Caco-2 (cell line): ENCODE measurements at regions not wholly inside any gene's neighbourhood (a gene's known extent, or its start where the extent isn't known, plus 50 kb on each side); places are given as distances from the start of the nearest gene placed in this dataset.

ENCODE experiments used
- BruUV-seq: library from RNA; stranded (reverse); fragments of 400-500 nt; replicated peaks from 2 replicates; lab custom pipeline; 2021; lab: Mats Ljungman, UMichigan
- CTCF ChIA-PET: fragments of 300-600 bp; sonication (Branson Sonifier 250); formaldehyde crosslinking; loops from one replicate; lab custom pipeline; 2022; ENCODE audit warnings: antibody characterized with exemption; lab: Charles Lee
- POLR2A ChIA-PET: fragments of 300-600 bp; sonication (Branson Sonifier 250); formaldehyde crosslinking; loops from one replicate; lab custom pipeline; 2022; ENCODE audit warnings: antibody characterized with exemption; lab: Charles Lee
- DNase-seq, 2 experiments: peaks; one replicate each; pipeline versions ENCODE4 v3.0.0 to v3.0.0-alpha.2; 2020 to 2022
- H3K27me3 ChIP-seq: replicated peaks from 2 replicates; pipeline ENCODE4 v1.6.0; 2011; ENCODE audit warnings: low read length; ENCODE audit not compliant: control insufficient read depth, insufficient read depth
- H3K36me3 ChIP-seq: 2 replicates; pipeline ENCODE4 v1.5.1; 2011; ENCODE audit warnings: low read length; ENCODE audit not compliant: control insufficient read depth, insufficient read depth
- H3K4me1 ChIP-seq: fragments of 250-450 bp; sonication (Bioruptor Pico); 2 replicates; pipeline ENCODE4 v1.5.1; 2020; ENCODE audit warnings: mild to moderate bottlenecking
- H3K4me3 ChIP-seq: 2 replicates; pipeline ENCODE4 v1.5.1; 2011; ENCODE audit warnings: low read depth, mild to moderate bottlenecking, control low read depth, low read length
- H3K9me3 ChIP-seq: fragments of 250-450 bp; sonication (Bioruptor Pico); 2 replicates; pipeline ENCODE4 v1.5.1; 2020; ENCODE audit warnings: mild to moderate bottlenecking, moderate library complexity
- H3K27ac Mint-ChIP-seq: one replicate; pipeline ENCODE4 v1.8.0; 2022; ENCODE audit warnings: mixed read lengths; ENCODE audit not compliant: unreplicated experiment
- H3K27me3 Mint-ChIP-seq: one replicate; pipeline ENCODE4 v1.8.0; 2022; ENCODE audit warnings: mixed read lengths; ENCODE audit not compliant: insufficient read depth, unreplicated experiment
- H3K36me3 Mint-ChIP-seq: one replicate; pipeline ENCODE4 v1.8.0; 2022; ENCODE audit warnings: mild to moderate bottlenecking, mixed read lengths; ENCODE audit not compliant: insufficient read depth, unreplicated experiment
- H3K4me1 Mint-ChIP-seq: one replicate; pipeline ENCODE4 v1.8.0; 2022; ENCODE audit warnings: low read depth, mixed read lengths; ENCODE audit not compliant: unreplicated experiment
- H3K4me3 Mint-ChIP-seq: one replicate; pipeline ENCODE4 v1.8.0; 2022; ENCODE audit warnings: mild to moderate bottlenecking, moderate library complexity, mixed read lengths; ENCODE audit not compliant: unreplicated experiment
- H3K9me3 Mint-ChIP-seq: one replicate; pipeline ENCODE4 v1.8.0; 2022; ENCODE audit warnings: mixed read lengths; ENCODE audit not compliant: unreplicated experiment
- intact Hi-C: fragments of 100-400 bp; cut with micrococcal nuclease; formaldehyde crosslinking; loops from one replicate; pipeline ENCODE4 v1.10.0; 2022; ENCODE audit not compliant: unreplicated experiment
- TF ChIP-seq, protein P1 (sequence below), 2 experiments: fragments of 200-600 bp in 1 of 2; IDR thresholded peaks; 1 replicate in 1 of 2; 2 replicates in 1 of 2; pipeline versions ENCODE4 v1.5.1 to v1.8.0; 2011 to 2022; ENCODE audit warnings: antibody characterized with exemption in 1 of 2, control low read depth in 1 of 2, inconsistent platforms in 1 of 2, low read depth in 1 of 2, low read length in 1 of 2, mild to moderate bottlenecking in 1 of 2, moderate library complexity in 1 of 2; ENCODE audit not compliant: insufficient read depth in 1 of 2, severe bottlenecking in 1 of 2, unreplicated experiment in 1 of 2

DNA sequence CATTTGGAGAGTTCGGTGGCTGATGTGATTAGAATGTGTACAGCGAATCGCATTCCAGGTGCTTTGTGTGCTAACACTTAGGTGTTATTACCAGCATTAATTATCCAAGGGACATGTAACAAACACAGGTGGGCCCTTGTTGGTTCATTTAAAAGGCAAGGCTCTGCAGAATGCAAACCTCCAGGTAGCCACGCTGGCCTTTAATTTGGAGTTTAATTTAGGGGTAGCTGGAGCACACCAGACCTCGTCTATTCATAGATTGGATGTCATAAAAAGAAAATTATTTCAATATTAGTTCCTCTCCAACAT is 191.1 kb downstream of the MAT2B start:
- CTCF ChIA-PET = interaction anchor here (1.3 to 1.9 kb wide), 2 partner anchors 132 to 808 kb away, joined by 6 to 10 read pairs; no protein-coding TSS in a partner anchor
- intact Hi-C loops = loop anchor here (1.0 to 5.0 kb wide), 5 partner anchors 132 to 1276 kb away; no protein-coding TSS in a partner anchor
- no TSS peak for BruUV-seq
- no peaks in the 10 kb centered on the region for H3K27me3 ChIP-seq
- POLR2A ChIA-PET = no interaction called here
- H3K9me3 ChIP-seq = no peaks in the 10 kb centered on the region
- no peak for DNase-seq
- H3K27ac Mint-ChIP-seq = no peak overlapping the region
- H3K4me3 ChIP-seq = no peak overlapping the region
- H3K9me3 Mint-ChIP-seq = no peaks in the 10 kb centered on the region
- H3K4me1 ChIP-seq = no peaks in the 10 kb centered on the region
- no peaks in the 10 kb centered on the region for H3K4me1 Mint-ChIP-seq
- no peak overlapping the region for H3K4me3 Mint-ChIP-seq
- peaks cover 5% of the 10 kb centered on the region for H3K36me3 Mint-ChIP-seq
- TF ChIP-seq, protein P1, sequence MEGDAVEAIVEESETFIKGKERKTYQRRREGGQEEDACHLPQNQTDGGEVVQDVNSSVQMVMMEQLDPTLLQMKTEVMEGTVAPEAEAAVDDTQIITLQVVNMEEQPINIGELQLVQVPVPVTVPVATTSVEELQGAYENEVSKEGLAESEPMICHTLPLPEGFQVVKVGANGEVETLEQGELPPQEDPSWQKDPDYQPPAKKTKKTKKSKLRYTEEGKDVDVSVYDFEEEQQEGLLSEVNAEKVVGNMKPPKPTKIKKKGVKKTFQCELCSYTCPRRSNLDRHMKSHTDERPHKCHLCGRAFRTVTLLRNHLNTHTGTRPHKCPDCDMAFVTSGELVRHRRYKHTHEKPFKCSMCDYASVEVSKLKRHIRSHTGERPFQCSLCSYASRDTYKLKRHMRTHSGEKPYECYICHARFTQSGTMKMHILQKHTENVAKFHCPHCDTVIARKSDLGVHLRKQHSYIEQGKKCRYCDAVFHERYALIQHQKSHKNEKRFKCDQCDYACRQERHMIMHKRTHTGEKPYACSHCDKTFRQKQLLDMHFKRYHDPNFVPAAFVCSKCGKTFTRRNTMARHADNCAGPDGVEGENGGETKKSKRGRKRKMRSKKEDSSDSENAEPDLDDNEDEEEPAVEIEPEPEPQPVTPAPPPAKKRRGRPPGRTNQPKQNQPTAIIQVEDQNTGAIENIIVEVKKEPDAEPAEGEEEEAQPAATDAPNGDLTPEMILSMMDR (IDR thresholded peaks at IDR 0.05; ENCODE audit: insufficient read depth in 1 of 2, low read depth in 1 of 2, low read length in 1 of 2, severe bottlenecking in 1 of 2, unreplicated experiment in 1 of 2) = no peak
- H3K27me3 Mint-ChIP-seq = peaks cover 5% of the 10 kb centered on the region
- no peaks in the 10 kb centered on the region for H3K36me3 ChIP-seq

DNA sequence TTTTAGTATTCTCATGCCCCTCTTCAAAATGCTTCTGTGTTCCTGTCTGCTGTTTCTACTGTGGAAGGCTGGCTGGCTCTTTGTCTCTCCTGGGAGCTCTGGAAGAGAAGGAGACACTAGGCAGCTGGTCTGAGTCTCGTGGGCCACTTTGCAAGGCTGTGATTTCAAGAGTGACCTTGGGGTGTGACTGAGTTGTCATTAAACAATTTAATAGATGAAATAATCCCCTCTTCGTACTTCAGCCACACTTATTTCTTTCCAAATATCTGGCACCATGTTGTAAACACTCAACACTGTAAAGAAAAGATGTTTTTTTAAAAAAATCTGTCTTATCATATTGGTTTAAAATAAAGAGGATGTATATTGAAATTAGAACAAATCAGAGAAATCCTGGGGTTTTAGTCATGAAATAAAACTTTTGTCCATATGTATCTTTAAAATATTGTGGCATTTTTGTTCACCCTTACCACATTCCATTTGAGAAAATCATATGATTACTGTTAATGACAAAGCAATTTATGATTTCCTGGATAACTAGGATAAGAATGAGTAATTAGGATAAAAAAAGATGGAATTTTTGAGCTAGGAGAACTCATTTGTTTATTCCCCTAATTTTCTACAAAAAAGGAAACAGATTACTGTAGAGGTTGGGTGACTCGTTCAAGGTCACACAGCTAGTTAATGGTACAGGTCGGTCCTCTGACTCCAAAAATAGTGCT is 200.8 kb downstream of the MAT2B start:
- Histone ChIP-seq H3K9me3 (no peaks in the 10 kb centered on the region), H3K4me1 (no peaks in the 10 kb centered on the region), H3K36me3 (no peaks in the 10 kb centered on the region), H3K4me3 (no peak overlapping the region), H3K27me3 (no peaks in the 10 kb centered on the region)
- DNase-seq = no peak
- BruUV-seq = no TSS peak
- ChIA-PET POLR2A (no interaction called here), CTCF (no interaction called here)
- TF ChIP-seq, protein P1 (IDR thresholded peaks at IDR 0.05; ENCODE audit: insufficient read depth in 1 of 2, low read depth in 1 of 2, low read length in 1 of 2, severe bottlenecking in 1 of 2, unreplicated experiment in 1 of 2) = no peak
- H3K36me3 Mint-ChIP-seq = no peaks in the 10 kb centered on the region
- H3K27ac Mint-ChIP-seq = no peak overlapping the region
- no peaks in the 10 kb centered on the region for H3K4me1 Mint-ChIP-seq
- H3K27me3 Mint-ChIP-seq = peaks cover 15% of the 10 kb centered on the region
- intact Hi-C loops = no loop called here
- no peaks in the 10 kb centered on the region for H3K9me3 Mint-ChIP-seq
- no peak overlapping the region for H3K4me3 Mint-ChIP-seq

DNA sequence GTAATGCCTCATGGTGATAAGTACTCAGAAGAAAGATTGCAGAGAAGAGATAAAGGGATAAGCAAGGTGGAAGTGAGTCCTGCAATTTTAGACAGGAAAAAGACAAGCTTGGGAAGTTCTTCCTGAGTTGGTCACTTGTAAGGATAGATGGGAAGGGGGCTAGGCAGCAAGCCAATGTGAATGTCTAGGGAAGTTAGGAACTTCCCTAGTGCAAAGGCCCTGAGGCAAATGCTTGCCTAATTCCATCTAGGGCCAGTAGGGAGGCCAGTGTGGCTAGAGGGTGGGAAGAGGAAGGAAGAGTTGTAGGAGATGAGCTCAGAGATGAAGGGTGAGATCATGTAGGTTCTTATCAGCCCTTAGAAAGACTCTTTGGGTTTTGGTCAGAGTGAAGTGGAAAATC is 206.6 kb downstream of the MAT2B start:
- DNase-seq = no peak
- H3K4me1 Mint-ChIP-seq = no peaks in the 10 kb centered on the region
- TF ChIP-seq, protein P1 (IDR thresholded peaks at IDR 0.05; ENCODE audit: insufficient read depth in 1 of 2, low read depth in 1 of 2, low read length in 1 of 2, severe bottlenecking in 1 of 2, unreplicated experiment in 1 of 2) = no peak
- Histone ChIP-seq H3K27me3 (no peaks in the 10 kb centered on the region), H3K9me3 (no peaks in the 10 kb centered on the region), H3K4me3 (no peak overlapping the region), H3K4me1 (no peaks in the 10 kb centered on the region), H3K36me3 (no peaks in the 10 kb centered on the region)
- ChIA-PET CTCF (no interaction called here), POLR2A (no interaction called here)
- H3K27ac Mint-ChIP-seq = no peak overlapping the region
- H3K27me3 Mint-ChIP-seq = peaks cover 11% of the 10 kb centered on the region
- no peaks in the 10 kb centered on the region for H3K36me3 Mint-ChIP-seq
- intact Hi-C loops = no loop called here
- H3K4me3 Mint-ChIP-seq = no peak overlapping the region
- BruUV-seq = no TSS peak
- H3K9me3 Mint-ChIP-seq = no peaks in the 10 kb centered on the region
